GM19463 (cell line): ENCODE measurements at regions not wholly inside any gene's neighbourhood (a gene's known extent, or its start where the extent isn't known, plus 50 kb on each side); places are given as distances from the start of the nearest gene placed in this dataset.

Experiments
- ATAC-seq: cut with Tn5 transposase; IDR thresholded peaks from one replicate; pipeline ENCODE4 v1.9.1; 2021; ENCODE audit warnings: mild to moderate bottlenecking, moderate library complexity; ENCODE audit not compliant: unreplicated experiment

DNA sequence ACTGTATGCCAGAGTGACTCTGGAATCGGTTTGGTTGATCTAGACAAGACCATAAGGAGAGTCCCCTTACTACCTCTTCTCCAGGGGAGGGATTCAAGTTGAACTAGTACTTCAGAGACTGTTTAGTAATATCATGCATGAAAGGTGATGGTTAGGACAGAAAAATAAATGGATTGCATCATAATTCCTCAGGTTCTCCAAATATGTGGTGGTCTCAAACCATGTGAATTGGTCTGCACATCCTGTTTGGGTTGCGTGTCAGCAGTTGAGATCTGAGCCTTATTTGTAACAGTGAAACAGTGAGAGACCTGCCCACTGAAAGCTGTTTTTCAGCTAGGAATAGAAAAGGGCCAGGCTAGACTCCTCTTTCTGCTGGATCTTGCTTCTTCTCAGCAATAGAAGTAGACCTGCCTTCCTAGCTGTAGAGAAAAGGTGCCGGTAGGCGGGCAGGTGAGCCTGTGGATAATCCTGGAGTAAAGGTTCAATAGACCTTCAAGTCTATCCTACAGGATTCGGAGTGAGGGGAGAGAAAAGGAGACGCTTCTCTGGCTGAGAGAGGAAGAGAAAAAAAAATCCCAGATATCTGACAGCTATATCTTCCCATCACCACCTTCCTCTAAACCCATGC, 258.5 kb upstream of the E2F7 start:
- no peak for ATAC-seq

DNA sequence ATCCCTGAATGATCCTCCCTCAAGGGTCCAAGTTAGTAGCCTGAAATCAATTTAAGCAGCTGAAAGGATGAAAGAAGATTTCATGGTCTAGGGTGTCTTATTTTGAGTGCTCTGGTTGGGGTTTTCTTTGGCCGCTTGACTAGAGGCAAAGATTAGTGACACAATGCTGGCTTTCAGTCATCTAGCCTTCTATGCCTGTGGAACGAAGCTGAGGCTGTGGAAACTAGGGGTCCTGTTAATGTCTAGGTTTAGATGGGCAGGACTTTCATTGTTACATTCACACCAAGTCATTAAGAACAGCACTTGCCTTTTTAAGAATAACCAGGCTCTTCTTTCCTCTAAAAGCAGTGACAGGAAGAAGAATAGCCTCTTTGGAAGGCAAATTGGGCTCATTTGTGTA, 253.8 kb upstream of the E2F7 start:
- no peak for ATAC-seq

DNA sequence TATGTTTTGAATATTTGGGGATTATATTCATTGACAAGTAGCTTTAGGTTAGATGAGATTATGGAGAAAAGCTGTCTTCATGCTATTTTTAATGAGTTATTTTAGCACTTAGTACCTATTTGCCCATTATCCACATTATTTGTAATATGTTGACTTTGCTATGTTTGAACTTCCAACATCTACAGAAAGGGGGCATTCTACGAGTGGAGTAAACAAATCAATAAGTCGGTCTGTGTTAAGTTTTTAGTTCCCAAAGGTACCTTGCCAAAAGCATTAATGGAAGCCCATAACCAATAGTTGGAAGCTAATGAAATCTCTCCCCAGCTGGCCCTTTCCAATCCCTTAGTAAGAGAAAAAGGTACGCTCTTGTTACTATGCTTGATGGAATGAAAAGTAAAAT, 250.0 kb upstream of the E2F7 start:
- ATAC-seq, result no peak

DNA sequence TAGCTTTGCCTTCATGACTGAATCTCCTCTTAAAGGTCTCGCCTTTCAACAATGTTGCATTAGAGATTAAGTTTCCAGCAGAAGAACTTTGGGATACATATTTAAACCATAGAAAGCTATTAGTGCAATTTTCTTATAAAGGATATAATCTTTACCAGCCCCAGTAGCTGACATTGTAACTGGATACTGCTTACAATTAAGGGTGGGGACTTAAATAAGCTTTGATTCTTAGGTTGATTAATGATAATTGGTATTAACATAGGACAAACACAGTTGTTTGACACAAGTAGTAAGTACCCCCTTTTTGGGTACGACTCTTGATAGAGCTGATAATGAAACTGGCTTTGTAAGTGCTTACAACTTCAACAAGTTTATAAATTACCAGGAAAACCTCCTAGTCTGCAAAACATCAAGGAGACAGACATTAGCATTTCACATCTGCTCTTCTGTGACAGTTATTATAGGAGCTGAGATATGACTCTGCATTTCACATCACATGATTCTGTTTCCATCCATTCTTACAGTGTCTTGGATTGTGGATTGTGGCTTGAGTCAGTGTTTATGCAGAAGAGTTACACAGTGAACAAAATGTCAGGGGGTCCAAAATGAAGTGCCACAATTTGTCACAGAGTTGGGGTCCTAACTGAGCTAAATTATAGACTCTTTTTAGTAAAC, 249.1 kb upstream of the E2F7 start:
- ATAC-seq, result no peak

DNA sequence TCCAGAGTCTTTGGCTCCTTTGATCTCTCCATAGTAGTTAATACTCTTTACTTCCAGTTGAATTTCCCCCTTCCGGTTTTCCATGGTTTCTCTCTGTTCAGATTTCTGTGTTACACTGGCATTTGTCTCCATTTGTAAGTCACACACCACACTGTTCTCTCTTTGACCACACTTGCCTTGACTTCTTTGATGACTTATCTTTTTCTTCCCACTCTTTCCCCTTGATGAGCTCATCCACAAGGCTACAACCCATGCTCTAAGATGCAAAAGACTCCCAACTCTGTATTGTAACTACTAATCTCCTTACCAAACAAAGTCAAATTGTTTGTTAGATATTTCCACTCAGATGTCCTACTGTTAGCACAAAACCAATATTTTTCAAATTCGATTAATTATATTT, 242.7 kb upstream of the E2F7 start:
- ATAC-seq, result no peak

DNA sequence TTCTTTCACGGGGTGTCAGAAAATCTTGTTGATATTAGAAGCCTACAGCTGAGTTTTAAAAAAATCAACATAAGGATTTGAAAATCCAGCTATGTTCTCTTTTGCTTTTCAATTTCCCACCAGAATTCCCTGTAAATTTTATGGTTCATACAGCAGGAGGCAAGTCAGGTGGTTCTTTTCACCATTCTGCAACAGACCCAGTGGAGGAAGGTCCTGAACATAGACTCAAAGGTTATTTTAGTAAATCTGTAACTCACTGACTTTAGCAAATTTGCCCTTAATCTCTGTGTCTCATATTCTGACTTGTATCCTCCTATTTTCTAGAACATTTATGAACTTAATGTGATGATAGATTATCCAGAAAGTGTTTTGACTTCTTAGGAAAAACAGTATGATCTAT, 235.4 kb upstream of the E2F7 start:
- ATAC-seq, result no peak

DNA sequence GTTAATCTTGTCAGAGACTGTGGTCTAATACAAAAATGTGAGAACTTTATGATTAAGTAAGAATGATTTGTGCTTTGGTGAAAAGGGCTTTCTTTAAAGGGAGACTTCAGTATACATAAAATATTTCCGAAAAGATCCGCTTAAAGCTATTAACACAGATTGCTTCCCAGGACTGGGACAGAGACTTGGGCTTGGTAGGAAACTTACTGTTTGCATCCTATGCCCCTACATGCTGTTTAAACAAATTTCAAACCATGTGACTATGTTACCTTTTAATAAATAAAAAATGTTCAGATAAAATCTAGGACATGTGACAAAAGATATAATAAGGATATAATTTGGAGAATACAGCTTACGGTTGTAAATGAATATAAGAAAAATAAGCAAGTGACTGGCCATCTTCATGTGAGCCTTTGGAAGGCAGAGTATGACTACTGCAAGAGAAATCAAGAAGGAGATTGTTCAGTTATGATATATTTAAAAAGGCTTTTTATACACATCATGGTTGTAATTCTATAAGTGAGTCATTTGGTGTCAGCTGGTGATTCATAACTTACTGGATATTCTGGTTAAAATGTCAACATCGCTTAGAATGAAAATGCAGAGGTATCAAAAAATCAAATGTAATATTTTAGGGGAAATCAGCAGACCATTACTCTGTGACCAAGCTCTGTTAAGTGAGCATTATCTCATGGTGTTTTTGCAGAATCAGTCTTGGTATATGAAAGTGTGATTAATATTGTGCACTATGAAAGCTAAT, 234.7 kb upstream of the E2F7 start:
- ATAC-seq, result no peak

DNA sequence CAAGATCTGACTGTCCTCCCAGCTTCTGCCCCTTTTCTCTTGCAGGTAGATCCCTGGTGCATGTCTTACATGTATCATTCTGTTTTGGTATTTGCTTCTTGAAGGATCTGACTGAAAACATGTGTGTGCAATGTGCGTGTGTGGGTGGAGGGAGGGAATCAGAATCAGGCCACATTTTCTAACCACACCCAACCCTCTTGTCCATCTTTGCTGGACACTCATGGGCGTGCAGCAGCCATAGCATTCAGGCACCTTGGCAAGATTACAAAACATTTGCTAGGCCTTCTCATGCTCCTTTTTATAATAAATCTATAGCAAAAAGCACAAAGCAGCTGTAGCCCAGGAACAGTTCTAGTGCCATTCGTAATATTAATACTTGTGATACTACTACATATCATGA, 233.6 kb upstream of the E2F7 start:
- ATAC-seq, result no peak

DNA sequence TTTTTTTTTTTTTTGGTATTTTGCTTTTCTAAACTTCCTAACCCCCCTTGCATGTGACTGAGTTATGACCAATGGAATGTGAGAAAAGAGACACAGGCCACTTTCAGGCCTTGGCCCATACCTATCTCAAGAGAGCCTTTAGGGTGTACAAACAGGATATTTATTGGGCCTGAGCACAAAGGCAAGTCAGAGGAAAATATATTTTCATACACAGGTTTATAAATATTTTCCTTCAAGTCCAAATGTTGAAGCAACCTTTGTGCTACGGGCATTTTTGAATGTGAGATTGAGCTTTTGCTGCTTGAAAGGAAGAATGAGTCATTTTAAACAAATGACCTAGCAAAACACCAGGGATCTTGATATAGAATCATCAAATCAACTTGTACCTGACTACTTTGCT, 228.6 kb upstream of the E2F7 start:
- ATAC-seq, result no peak

DNA sequence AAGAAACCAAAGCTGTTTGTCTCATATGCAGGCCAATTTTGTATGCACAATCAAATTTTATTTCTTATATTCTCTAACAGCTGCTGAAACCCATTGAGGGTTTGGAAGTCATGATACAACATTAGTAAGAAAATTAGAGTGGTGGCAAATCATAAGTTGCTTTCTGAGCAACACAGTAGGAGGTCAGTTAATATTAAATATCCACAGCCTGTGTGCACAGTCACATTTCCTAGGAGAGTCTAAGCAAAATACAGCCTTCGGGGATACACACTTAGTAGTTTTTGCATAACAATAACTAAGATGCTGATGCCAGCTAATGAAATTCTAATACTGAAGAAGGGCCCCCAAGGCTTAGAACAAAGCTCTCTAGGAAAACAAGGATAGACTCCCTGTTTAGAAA, 209.6 kb upstream of the E2F7 start:
- no peak for ATAC-seq

DNA sequence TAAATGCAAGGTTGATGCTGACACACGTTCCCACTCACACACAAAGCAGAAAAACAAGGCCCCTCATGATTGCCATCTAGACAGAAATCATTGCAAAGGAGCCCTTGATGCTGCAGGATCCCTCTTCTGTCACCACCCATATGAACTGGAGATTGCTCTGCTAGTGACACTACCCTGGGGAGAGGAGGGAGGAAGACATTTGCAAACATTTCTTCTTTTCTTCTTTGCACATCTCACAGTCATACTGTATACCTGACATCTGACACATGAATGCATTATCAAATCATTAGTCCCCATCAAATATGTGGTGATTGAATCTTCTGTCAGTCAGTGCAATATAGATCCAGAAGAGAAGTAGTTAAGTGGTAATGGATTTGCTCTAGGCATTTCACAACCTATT, 208.5 kb upstream of the E2F7 start:
- ATAC-seq, result no peak

DNA sequence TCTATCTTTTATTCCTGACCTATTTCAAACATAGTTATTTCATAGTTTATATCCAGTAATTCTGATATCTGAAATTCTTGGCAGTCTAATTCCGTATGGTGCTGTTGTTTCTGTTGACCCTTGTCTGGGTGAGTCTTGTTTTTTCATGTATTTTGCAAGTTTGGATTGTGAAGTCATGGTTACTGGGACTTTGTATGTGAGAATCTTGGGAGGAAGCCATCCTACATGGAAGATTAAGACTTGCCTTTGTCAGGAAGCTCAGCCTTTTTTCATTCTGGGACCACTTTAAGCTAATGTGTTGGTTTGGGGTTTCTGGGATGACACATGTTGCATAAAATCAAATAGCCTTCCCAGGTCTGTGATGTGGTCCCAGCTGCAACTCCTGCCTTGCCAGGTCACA, 191.6 kb upstream of the E2F7 start:
- no peak for ATAC-seq

DNA sequence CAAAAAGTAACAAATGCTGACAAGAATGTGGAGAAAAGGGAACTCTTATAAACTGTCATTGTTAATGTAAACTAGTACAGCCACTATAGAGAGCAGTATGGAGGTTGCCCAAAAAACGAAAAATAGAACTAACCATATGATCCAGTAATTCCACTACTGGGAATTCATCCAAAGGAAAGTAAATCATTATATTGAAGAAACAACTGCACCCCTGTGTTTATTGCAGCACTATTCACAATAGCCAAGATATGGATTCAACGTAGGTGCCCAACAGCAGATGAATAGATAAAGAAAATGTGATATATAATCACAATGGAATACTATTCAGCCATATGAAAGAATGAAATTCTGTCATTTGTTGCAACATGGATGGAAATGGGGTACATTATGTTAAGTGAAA, 188.0 kb upstream of the E2F7 start:
- ATAC-seq, result no peak

DNA sequence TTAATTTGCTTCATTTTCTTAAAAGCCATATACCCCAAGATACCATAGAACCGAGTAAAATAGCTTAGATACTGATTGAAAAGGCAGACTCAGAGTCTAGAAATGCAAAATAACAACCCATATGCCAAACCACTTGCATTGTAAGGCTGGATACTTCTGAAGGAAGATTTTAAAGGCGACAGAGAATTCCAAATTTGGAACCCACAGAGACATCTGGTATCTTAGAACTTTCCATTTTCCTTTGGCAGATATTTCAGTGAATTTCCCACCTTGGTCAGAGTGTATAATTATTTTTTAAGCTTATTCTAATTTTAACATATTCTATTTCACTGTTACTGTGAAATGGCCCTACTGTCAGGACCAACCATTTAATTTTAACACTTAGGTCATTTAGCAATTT, 186.4 kb upstream of the E2F7 start:
- ATAC-seq, result no peak

DNA sequence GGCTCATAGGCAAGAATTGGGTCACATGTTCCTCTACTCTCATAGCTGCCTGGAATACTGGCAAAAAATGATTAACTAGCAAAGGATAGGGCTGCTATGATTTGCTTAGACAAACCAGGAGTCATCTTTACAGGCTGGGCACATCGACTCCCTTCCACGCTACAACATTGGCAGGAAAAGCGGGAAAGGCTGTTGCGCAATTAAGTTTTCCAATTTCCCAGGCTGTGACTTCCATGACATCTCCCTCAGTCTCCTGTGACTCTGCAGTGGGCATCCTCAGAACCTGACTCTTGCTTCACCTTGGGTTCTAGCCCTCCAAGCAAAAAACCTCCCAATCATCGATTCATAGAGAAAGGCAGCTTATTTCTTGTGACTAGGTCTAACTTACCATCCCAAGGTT, 184.5 kb upstream of the E2F7 start:
- no peak for ATAC-seq

DNA sequence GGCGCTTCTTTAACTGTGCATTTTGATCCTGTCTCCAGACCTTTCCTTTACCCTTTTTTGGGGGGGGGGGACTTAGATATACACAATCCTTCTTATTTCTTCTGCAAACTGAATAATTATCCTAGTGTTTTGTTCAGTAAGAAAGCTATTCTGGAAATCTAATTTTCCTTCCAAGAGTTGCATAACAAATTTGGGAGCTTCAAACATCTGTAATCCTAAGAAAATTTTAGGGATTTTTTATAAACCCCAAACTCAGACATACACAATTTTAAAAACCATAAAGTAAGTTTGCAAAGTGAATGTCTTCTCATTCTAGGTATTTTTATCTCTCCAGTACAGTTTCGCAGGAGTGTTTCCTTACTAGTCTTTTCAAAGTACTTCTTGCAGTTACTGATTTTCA, 182.7 kb upstream of the E2F7 start:
- ATAC-seq, result no peak

DNA sequence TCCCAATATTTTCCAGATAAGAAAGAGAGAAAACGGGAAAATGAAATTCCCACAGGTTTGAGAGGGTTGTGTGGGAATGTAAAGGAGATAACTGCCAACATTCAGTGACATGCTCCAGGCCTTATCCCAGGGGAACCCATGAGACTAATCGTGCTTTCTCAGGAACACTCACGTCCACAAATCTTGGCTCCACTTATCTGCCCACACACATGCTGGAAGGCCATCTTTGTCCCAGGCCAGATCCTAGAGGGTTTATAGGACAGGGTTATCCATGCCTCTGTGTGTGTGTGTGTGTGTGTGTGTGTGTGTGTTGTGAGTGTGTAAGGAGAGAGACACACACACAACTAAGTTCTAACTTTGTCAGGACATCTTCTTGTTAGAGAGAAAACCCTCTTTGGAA, 182.2 kb upstream of the E2F7 start:
- ATAC-seq, result no peak

DNA sequence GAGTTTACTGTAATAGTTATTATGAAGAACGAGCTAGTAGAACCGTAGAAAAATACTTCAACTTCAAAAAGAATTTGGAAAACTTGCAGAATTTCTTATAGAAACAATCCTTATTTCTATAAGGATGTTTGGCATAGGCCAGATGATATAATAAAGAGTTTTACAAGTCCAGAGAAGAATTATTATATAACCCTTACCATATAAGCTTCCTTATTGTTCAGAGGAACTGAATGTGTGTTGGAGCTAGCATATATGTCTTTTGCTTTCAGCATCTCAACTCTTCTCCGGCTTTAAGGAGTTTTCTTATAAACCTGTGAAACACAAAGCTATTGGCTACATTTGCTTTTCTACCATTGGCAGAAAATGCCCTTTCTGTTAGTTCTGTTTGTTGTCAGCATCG, 178.0 kb upstream of the E2F7 start:
- ATAC-seq, result no peak

DNA sequence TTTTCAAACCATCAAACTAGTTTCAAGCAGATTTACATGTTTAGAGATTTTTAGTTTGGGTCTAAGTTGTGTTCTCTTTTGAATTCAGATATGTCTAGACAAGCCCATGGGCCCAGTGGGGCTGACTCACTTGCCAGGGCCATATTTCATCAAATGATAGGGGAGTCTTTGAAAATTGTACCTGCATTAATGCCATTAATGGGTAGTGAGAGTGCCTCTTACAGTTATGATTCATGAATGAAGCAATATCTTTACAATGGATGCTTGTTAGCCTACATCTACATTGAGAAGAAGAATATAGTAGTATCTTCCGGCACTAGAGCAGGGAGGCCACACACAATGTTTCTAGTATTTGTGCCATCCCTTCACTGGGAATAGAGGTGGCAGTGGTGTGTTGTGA, 174.2 kb upstream of the E2F7 start:
- ATAC-seq, result no peak

DNA sequence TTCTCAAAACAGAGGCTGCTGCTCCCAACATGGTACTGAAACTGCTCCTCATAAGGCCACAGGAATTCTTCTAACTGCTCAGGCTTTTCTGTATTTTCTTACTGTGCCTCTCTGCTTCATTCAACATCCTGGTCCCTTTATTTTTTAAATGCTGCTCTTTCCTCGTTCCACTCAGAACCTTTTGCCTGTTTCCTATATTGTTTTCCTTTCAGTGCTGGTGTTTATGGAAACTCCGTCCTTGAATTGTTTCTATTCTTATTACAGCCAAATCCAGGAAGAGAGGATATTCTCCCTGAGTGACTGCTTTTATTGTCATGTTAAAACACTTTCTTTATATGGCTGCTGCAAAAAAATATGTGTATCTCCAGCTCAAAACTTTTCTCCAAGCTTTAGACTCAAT, 173.0 kb upstream of the E2F7 start:
- ATAC-seq, result no peak

DNA sequence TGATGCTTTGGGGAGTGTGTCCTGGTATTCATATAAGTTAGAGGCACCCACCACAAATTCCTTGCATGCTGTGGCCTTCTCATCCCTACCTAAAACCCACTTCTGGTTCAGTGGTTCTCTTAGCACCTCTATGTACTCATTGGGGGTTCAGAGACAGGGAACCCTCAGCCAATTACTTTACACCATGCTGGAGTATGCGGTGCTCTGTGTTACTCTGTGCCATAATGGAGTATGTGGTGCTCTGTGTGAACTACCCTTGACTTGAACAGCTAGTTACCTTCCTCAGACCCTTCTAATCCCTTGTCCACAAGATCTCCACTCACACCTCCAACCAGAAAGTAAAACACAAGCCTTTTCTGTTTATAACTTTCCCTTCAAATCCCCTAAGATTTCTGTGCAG, 172.5 kb upstream of the E2F7 start:
- no peak for ATAC-seq

DNA sequence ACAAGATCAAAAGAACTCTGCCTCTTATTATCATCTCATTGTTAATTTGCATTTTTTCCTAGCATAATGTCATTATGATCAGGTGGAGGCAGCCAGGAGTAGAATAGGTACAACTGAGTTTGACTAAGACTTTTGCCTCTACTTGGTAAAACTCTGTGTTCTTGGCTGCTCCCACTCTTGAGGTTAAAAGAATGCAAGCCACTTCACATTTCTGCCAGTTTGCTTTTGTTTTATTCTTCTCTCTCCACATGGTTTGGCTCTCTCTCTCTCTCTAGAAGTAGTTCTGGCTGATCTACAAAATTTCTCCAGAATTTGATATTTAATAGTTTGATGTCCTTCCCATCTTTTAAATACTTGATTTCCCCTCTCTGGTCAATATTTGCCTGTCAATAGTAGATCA, 170.7 kb upstream of the E2F7 start:
- no peak for ATAC-seq
